Testis (tissue), 2 donors: ENCODE measurements at regions not wholly inside any gene's neighbourhood (a gene's known extent, or its start where the extent isn't known, plus 50 kb on each side); places are given as distances from the start of the nearest gene placed in this dataset.
"Not testable (repeated sequence)": the region's sequence is repeated elsewhere in the genome, so short reads cannot be mapped to it uniquely, and the experiment has no call there.

Source experiments
- DNase-seq: peaks from one replicate; pipeline ENCODE4 v3.0.0-alpha.2; 2019
- H3K27ac ChIP-seq, 2 donors: fragments of 200-600 bp; sonication (generic); one replicate each; pipeline ENCODE4 v1.5.1; 2019
- H3K27me3 ChIP-seq: fragments of 200-600 bp; sonication (generic); one replicate; pipeline ENCODE4 v1.5.1; 2019
- H3K36me3 ChIP-seq: fragments of 200-600 bp; sonication (generic); one replicate; pipeline ENCODE4 v1.5.1; 2017; ENCODE audit warnings: low read depth; ENCODE audit errors: missing control alignments
- H3K4me1 ChIP-seq: fragments of 200-600 bp; sonication (generic); one replicate; pipeline ENCODE4 v1.5.1; 2019
- H3K4me3 ChIP-seq, 2 donors: fragments of 200-600 bp; sonication (generic); one replicate each; pipeline ENCODE4 v1.5.1; 2017 to 2019
- H3K9me3 ChIP-seq: fragments of 200-600 bp; sonication (generic); one replicate; pipeline ENCODE4 v1.5.1; 2017
- CTCF ChIP-seq, 3 experiments: fragments of 450-650 bp in 2 of 3; fragments of 200-600 bp in 1 of 3; sonication (generic) in 1 of 3; IDR thresholded peaks; one replicate each; pipeline ENCODE4 v1.5.1; 2016 to 2019; ENCODE audit warnings: antibody characterized with exemption in 3 of 3, mild to moderate bottlenecking in 2 of 3, moderate library complexity in 1 of 3
- POLR2A ChIP-seq: fragments of 450-650 bp; IDR thresholded peaks from one replicate; pipeline ENCODE4 v1.6.1; 2017; ENCODE audit warnings: antibody characterized with exemption, mild to moderate bottlenecking, moderate library complexity
- WGBS, 2 donors: methylation state at CpG; one replicate each; pipeline ENCODE4 v1.1.5; 2018; 5-methylcytosine and 5-hydroxymethylcytosine counted together
- intact Hi-C: fragments of 100-400 bp; cut with DNase I; formaldehyde crosslinking; loops from one replicate; pipeline ENCODE4 v1.15.1; 2023; ENCODE audit warnings: low total_unique reads

DNA sequence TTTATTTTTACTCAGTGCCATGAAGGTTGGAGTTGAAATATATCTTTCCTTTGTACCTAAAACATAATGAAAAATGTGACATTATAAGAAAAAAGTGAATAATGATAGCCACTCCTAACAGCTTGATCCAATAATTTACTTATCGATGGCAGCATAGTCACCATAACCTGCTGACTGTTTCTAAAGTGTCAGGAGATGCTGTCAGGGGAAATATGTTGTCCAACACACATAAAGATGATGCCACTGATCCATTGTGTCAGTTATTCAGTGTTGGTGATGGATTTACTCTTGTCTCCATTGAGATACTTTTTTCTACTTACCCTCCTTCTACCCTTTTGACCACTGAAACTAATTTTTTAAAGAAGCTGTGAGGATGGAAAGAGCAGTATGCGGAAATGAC lies 1006.9 kb upstream of the TMEFF2 start:
- Histone ChIP-seq H3K9me3 (no peaks in the 10 kb centered on the region), H3K27ac (no peak overlapping the region), H3K4me1 (no peaks in the 10 kb centered on the region), H3K36me3 (no peaks in the 10 kb centered on the region), H3K27me3 (no peaks in the 10 kb centered on the region), H3K4me3 (no peak overlapping the region)
- intact Hi-C loops: no loop called here
- DNase-seq: no peak
- no peak for TF ChIP-seq CTCF (IDR thresholded peaks at IDR 0.05)
- no peak for TF ChIP-seq POLR2A
- WGBS, 2 donors: 90 to 95% methylated on average over 2 of the region's 2 CpGs

GRCh38 chr2:193199322-193199721 lies 1004.6 kb upstream of the TMEFF2 start:
- 92% methylated on average over 2 of the region's 2 CpGs for WGBS, 2 donors
- no peaks in the 10 kb centered on the region for H3K36me3 ChIP-seq
- DNase-seq: no peak
- no peaks in the 10 kb centered on the region for H3K4me1 ChIP-seq
- H3K27ac ChIP-seq: no peak overlapping the region
- no peaks in the 10 kb centered on the region for H3K9me3 ChIP-seq
- no peak for TF ChIP-seq POLR2A
- no peak for TF ChIP-seq CTCF (IDR thresholded peaks at IDR 0.05)
- H3K27me3 ChIP-seq: no peaks in the 10 kb centered on the region
- intact Hi-C loops: no loop called here
- no peak overlapping the region for H3K4me3 ChIP-seq

DNA sequence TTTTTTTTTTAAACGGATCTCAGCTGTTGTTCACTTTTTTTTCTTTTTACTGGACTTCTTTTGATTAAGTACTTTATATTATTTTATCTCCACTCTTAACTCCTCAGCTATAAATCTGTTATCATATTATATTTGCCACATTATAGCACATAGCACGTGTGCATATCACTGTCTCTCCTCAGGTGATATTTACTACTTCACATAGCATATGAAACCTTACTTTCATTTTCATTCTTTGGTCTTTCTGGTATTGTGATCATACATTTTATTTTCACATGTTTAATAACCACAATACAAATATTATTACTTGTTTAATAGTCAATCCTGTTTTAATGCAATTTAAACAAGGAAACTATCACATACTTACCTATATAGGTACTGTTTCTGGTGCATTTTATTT lies 993.1 kb upstream of the TMEFF2 start:
- Histone ChIP-seq H3K4me3 (no peak overlapping the region), H3K36me3 (no peaks in the 10 kb centered on the region), H3K27ac (no peak overlapping the region), H3K4me1 (no peaks in the 10 kb centered on the region), H3K9me3 (no peaks in the 10 kb centered on the region), H3K27me3 (no peaks in the 10 kb centered on the region)
- no peak for DNase-seq
- intact Hi-C loops: no loop called here
- no peak for TF ChIP-seq CTCF (IDR thresholded peaks at IDR 0.05)
- no peak for TF ChIP-seq POLR2A
- 44 to 47% methylated on average over 2 of the region's 2 CpGs for WGBS, 2 donors

DNA sequence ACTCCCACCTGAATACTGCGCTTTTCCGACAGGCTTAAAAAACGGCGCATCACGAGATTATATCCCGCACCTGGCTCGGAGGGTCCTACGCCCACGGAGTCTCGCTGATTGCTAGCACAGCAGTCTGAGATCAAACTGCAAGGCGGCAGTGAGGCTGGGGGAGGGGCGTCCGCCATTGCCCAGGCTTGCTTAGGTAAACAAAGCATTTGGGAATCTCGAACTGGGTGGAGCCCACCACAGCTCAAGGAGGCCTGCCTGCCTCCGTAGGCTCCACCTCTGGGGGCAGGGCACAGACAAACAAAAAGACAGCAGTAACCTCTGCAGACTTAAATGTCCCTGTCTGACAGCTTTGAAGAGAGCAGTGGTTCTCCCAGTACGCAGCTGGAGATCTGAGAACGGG lies 976.2 kb upstream of the TMEFF2 start:
- H3K36me3 ChIP-seq, H3K4me1 ChIP-seq, H3K4me3 ChIP-seq, intact Hi-C loops, H3K9me3 ChIP-seq, DNase-seq, H3K27ac ChIP-seq, H3K27me3 ChIP-seq: not testable (repeated sequence)
- 93 to 98% methylated on average over 9 to 17 of the region's 17 CpGs for WGBS, 2 donors

GRCh38 chr2:193156480-193156879 lies 961.7 kb upstream of the TMEFF2 start:
- TF ChIP-seq CTCF (IDR thresholded peaks at IDR 0.05): no peak
- no peak for TF ChIP-seq POLR2A
- DNase-seq: no peak
- Histone ChIP-seq H3K27ac (no peak overlapping the region), H3K4me3 (no peak overlapping the region), H3K36me3 (no peaks in the 10 kb centered on the region), H3K27me3 (no peaks in the 10 kb centered on the region), H3K4me1 (no peaks in the 10 kb centered on the region), H3K9me3 (no peaks in the 10 kb centered on the region)
- WGBS, 2 donors: 85 to 89% methylated on average over 1 of the region's 1 CpG
- intact Hi-C loops: no loop called here
